Activated CD4-positive, alpha-beta T cell treated with anti-CD3 and anti-CD28 coated beads, Interleukin-2, amount 10 ng/mL, durations not matched to agents 24 days and 14 days (primary cell): ENCODE measurements at regions not wholly inside any gene's neighbourhood (a gene's known extent, or its start where the extent isn't known, plus 50 kb on each side); places are given as distances from the start of the nearest gene placed in this dataset.
"Not testable (repeated sequence)": the region's sequence is repeated elsewhere in the genome, so short reads cannot be mapped to it uniquely, and the experiment has no call there.

ENCODE experiments used
- DNase-seq: peaks from one replicate; pipeline ENCODE4 v3.0.0; 2022
- H3K27ac Mint-ChIP-seq: one replicate; pipeline ENCODE4 v1.8.0; 2022; ENCODE audit warnings: mild to moderate bottlenecking, mixed read lengths
- H3K27me3 Mint-ChIP-seq: one replicate; pipeline ENCODE4 v1.8.0; 2022; ENCODE audit warnings: mixed read lengths
- H3K36me3 Mint-ChIP-seq: one replicate; pipeline ENCODE4 v1.8.0; 2022; ENCODE audit warnings: low read depth, mild to moderate bottlenecking, mixed read lengths
- H3K4me1 Mint-ChIP-seq: one replicate; pipeline ENCODE4 v1.8.0; 2021; ENCODE audit warnings: mixed read lengths
- H3K4me3 Mint-ChIP-seq: one replicate; pipeline ENCODE4 v1.8.0; 2022; ENCODE audit warnings: mild to moderate bottlenecking, moderate library complexity, mixed read lengths
- H3K9me3 Mint-ChIP-seq: one replicate; pipeline ENCODE4 v1.8.0; 2021; ENCODE audit warnings: mixed read lengths
- intact Hi-C: fragments of 100-400 bp; cut with micrococcal nuclease; formaldehyde crosslinking; loops from one replicate; pipeline ENCODE4 v1.15.1; 2023

DNA sequence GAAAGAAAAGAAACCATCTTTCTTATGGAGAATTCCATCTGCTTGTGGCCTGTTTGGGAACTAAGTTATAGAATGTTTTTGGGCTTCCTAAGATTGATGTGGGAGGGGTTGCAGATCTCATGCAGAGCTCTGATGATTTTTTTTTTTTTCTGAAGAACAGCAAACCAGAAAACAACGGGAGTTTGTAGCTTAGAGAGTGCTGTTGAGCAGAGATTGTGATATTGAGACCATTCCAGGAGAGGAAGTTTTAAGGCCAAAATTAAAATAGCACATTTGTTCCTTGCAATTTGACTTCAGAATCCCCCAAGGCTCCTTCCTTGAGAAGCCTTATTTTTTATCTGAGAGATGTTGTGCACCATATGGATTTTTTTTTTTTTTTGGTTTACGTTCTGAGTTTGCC, 159.5 kb upstream of the NRP1 start:
- Mint-ChIP-seq H3K27ac (no peak overlapping the region), H3K9me3 (peaks cover 3% of the 10 kb centered on the region), H3K36me3 (no peaks in the 10 kb centered on the region), H3K27me3 (peaks cover 11% of the 10 kb centered on the region), H3K4me1 (no peaks in the 10 kb centered on the region), H3K4me3 (no peak overlapping the region)
- intact Hi-C loops = no loop called here
- no peak for DNase-seq

DNA sequence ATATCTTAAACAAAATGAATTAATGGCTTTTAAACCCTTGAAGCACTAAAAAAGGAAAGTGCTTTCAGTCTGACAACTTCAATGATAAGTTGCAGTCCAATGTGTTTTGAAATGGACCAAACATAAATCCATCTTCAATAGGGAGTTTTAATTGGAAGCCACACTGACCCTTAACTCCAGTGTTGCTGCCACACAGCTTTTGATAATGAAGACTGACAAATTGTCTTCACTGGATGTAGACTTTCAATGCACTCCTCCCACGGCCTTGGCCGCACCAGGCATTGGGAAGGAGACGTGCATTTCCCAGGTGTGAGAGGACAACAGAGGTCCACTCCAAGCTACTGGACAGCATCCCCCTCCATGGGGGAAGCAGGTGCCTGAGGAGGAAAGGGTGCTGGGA, 159.0 kb upstream of the NRP1 start:
- Mint-ChIP-seq H3K4me3 (no peak overlapping the region), H3K4me1 (no peaks in the 10 kb centered on the region), H3K36me3 (no peaks in the 10 kb centered on the region), H3K9me3 (peaks cover 3% of the 10 kb centered on the region), H3K27ac (no peak overlapping the region), H3K27me3 (peaks cover 10% of the 10 kb centered on the region)
- intact Hi-C loops = no loop called here
- no peak for DNase-seq

DNA sequence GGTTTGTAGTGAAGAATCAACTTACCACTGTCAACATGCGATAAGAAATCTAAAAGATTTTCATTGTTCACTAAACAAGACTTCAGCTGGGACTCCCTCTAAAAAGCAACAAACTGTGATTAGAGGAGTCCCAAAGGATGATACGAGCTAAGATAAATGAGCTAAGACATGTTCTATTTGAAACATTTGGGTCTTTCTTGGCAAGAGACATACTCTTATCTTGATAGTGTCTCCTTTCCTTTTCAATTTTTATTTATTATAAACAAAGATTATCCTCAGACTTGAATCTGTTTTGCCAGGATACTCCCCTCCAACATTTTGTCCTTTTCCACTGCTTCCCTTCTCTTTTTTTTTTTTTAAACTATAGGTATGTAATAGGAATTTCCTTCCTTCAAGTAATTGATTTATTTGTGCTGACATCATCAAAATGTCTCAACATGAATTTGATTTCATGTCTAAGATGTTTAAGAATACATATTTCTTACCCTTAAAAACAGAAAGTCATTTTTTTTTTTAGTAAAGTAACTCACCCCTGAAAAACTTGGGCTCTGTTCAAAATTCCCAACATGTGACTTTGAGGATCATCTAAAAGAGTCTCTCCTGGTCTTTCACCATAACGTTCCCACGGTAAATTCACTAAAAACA, 158.4 kb upstream of the NRP1 start:
- intact Hi-C loops = no loop called here
- no peak overlapping the region for H3K4me3 Mint-ChIP-seq
- DNase-seq = no peak
- peaks cover 3% of the 10 kb centered on the region for H3K9me3 Mint-ChIP-seq
- no peaks in the 10 kb centered on the region for H3K4me1 Mint-ChIP-seq
- no peak overlapping the region for H3K27ac Mint-ChIP-seq
- peaks cover 7% of the 10 kb centered on the region for H3K27me3 Mint-ChIP-seq
- H3K36me3 Mint-ChIP-seq = no peaks in the 10 kb centered on the region

DNA sequence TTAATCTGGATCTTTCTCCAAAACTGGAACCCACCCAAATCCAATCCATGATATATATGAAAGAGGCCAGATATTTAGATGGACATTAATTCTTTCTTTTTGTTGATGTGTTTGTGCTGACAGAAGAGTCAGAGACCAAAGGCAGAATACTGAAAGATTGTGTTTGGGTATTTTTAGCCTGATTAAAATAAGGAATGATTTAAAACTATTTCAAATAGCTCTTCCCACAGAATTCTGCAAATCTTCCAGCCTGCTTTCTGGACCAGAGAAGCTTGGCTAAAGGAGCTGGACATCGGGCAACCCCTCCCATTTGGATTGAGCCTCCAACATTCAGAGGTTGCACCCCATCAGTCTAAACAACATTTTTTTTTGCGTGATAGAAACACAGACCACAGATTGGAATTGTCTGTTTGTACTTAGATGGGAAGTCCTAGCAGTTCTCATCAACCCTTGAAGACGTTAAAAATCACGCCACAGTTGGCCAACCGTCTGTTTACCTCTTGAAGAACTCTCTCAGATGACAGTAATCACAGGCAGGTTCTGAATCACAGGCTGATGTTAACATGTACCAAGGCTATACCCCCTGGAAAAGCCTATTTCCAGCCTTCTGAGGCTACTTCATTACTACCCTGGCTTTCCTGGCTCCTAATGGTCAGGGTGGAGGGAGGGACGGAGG, 155.2 kb upstream of the NRP1 start:
- Mint-ChIP-seq H3K4me1 (peaks cover 5% of the 10 kb centered on the region), H3K4me3 (no peak overlapping the region), H3K27me3 (peaks cover 6% of the 10 kb centered on the region), H3K27ac (no peak overlapping the region), H3K9me3 (no peaks in the 10 kb centered on the region), H3K36me3 (no peaks in the 10 kb centered on the region)
- intact Hi-C loops = loop anchor here (10.0 kb wide), 1 partner anchor 155 kb away; the partner anchor contains the start of gene NRP1
- no peak for DNase-seq

DNA sequence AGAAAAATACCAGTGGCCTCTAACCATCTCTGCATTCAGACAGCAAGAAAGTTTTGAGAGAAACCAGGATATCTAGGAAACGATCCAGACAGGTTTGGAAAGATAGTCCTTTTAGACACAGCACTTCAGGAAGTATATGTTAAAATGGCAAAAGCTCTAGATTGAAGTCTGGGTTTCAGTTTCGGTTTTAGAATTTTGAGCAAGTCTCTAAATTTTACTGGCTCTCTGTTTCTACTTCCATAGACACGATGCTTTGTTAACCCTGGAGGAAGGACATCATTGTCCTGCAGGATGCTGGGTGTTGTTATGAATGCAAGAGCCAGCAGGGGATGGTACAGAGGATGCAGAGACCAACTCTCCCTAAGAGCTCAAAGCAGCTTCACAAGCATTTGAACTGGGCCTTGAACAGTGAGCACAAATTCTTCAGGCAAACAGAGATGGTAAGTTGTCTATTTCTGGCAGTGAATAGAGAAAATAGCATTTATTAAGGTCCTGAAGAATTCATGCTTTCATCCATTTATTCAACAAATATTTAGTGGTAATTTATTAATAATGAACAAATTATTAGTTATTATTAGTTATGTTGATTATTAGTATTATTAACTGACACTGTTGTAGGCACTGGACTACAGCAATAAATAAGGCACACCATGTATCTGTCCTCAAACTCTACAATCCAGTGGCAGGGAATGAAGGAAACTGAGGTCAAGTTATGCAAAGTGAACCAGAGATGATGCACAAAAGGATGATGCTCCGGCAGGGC, 152.7 kb upstream of the NRP1 start:
- intact Hi-C loops = loop anchor here (10.0 kb wide), 1 partner anchor 152 kb away; the partner anchor contains the start of gene NRP1
- peak overlapping the region; percentile 50 for H3K4me3 Mint-ChIP-seq

DNA sequence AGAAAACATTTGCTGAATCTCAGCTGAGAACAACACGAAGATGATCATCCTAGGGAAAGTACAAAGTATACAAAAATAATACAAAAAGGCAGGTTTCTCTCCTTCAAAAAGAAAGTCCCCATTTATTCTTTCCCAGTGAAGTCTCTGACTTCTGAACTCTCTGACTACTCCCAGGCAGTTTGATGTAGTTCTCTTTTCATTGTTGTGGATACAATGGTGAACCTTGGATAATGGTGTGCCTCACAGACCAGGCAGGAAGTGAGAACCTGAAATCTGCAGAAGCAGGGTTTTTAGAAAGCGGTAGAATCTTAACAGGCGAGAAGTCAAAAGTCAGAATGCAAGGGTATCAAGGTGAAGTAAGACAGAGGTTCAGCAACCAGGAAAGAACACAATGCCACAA, 150.8 kb upstream of the NRP1 start:
- DNase-seq = no peak
- Mint-ChIP-seq H3K9me3 (no peaks in the 10 kb centered on the region), H3K36me3 (no peaks in the 10 kb centered on the region), H3K27ac (no peak overlapping the region), H3K27me3 (peaks cover 5% of the 10 kb centered on the region), H3K4me3 (no peak overlapping the region), H3K4me1 (peaks cover 5% of the 10 kb centered on the region)
- intact Hi-C loops = loop anchor here (10.0 kb wide), 1 partner anchor 150 kb away; the partner anchor contains the start of gene NRP1

More for the DNA sequence above, 152.7 kb upstream of the NRP1 start:
- DNase-seq = peak; percentile 61
- Mint-ChIP-seq H3K27me3 (peaks cover 5% of the 10 kb centered on the region), H3K9me3 (no peaks in the 10 kb centered on the region), H3K36me3 (no peaks in the 10 kb centered on the region), H3K27ac (no peak overlapping the region), H3K4me1 (peaks cover 5% of the 10 kb centered on the region)

DNA sequence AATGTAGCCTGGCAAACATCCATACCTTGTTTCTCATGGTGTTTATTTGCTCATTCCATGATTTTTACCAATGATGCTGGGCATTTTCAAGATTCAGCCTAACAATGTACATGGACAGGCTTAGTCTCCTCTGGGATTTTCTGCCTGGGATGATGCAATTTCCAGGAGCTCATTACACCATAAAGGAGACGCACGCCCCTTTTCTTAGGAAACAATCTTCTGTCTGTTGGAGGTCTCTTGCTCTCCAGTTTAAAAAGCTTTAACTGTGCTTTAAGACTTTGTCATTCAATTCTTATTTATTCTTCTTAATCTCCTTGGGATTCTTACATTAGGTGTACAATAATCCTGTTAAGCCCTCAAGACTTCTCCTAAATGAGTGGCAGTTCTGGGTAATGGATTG, 150.3 kb upstream of the NRP1 start:
- H3K27me3 Mint-ChIP-seq = peaks cover 5% of the 10 kb centered on the region
- no peak overlapping the region for H3K4me3 Mint-ChIP-seq
- no peaks in the 10 kb centered on the region for H3K36me3 Mint-ChIP-seq
- peaks cover 5% of the 10 kb centered on the region for H3K4me1 Mint-ChIP-seq
- H3K9me3 Mint-ChIP-seq = no peaks in the 10 kb centered on the region
- H3K27ac Mint-ChIP-seq = no peak overlapping the region
- intact Hi-C loops = loop anchor here (10.0 kb wide), 1 partner anchor 150 kb away; the partner anchor contains the start of gene NRP1
- no peak for DNase-seq

DNA sequence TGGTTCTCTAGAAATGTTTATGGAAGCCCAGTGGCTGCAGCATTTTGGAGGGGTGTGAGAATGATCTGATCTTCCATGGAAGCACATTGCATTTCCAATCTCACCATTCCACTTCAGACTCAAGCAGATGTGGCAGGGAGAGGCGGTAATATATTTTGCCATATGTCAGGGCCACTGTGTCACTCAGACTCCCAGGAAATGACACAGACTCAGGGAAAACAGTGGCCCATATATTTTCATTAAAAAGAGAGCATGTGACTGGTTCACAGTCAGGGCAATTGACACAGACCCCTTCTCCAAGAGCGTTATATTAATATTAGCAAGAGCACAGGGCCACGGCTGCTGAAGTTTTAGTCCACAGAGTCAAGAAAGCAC, 149.3 kb upstream of the NRP1 start:
- Mint-ChIP-seq H3K27ac (no peak overlapping the region), H3K27me3 (peaks cover 5% of the 10 kb centered on the region), H3K4me1 (peaks cover 5% of the 10 kb centered on the region), H3K9me3 (no peaks in the 10 kb centered on the region), H3K36me3 (no peaks in the 10 kb centered on the region), H3K4me3 (no peak overlapping the region)
- intact Hi-C loops = loop anchor here (10.0 kb wide), 1 partner anchor 149 kb away; the partner anchor contains the start of gene NRP1
- DNase-seq = no peak

DNA sequence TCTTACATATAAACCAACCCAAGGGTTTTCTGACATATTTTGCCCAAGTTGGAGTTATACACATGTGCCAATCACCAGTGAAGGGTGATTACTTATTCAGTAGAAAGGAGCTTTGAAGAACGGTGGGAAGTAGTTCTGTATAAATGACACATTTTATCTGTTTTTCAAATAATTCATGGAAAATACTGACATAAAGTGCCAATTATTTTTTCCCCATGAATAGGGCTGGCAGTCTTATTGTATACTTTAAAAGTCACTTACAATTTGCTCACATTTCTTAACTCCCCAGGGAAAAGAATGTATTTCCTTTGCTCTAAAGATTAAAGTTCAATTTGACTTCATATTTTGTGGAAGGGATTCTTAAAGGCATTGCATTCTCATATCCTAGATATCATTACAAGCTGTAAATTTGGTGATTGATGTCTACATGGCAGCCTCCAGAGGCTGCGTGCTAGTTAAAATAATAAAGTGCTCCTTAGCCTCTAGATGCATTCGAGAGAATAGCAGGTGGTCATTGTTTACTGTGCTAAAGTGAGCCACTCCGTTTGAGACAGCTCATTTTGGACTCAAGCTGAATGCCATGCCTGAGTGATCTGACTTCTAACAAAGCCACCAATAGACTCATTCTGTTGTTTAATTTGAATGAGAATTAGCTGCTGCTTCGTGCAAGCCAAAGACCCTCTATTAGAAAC, 148.8 kb upstream of the NRP1 start:
- no peak for DNase-seq
- intact Hi-C loops = loop anchor here (10.0 kb wide), 1 partner anchor 148 kb away; the partner anchor contains the start of gene NRP1
- peaks cover 5% of the 10 kb centered on the region for H3K27me3 Mint-ChIP-seq
- no peaks in the 10 kb centered on the region for H3K36me3 Mint-ChIP-seq
- peaks cover 5% of the 10 kb centered on the region for H3K4me1 Mint-ChIP-seq
- no peak overlapping the region for H3K27ac Mint-ChIP-seq
- H3K4me3 Mint-ChIP-seq = no peak overlapping the region
- no peaks in the 10 kb centered on the region for H3K9me3 Mint-ChIP-seq

DNA sequence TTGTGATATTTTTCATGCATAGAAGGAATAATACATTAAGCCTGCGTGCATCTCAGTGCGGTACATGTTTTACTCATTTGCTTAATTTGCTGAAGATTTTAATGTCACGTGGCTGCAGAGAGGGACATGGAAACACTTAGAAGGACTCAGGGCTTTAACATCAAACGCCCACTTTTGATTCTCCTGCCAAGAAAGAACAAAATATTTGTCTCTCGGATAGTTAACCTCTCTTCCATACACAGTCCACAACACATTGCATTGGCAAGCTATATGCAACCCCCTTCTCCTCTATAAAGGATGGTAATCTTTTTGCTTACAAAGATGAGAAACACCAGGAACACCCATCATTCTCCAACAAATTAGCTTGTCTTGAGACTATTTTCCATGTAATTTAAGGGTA, 148.0 kb upstream of the NRP1 start:
- Mint-ChIP-seq H3K9me3 (no peaks in the 10 kb centered on the region), H3K27ac (no peak overlapping the region), H3K4me3 (no peak overlapping the region), H3K36me3 (no peaks in the 10 kb centered on the region), H3K4me1 (peaks cover 5% of the 10 kb centered on the region), H3K27me3 (peaks cover 5% of the 10 kb centered on the region)
- DNase-seq = no peak
- intact Hi-C loops = loop anchor here (10.0 kb wide), 1 partner anchor 148 kb away; the partner anchor contains the start of gene NRP1

DNA sequence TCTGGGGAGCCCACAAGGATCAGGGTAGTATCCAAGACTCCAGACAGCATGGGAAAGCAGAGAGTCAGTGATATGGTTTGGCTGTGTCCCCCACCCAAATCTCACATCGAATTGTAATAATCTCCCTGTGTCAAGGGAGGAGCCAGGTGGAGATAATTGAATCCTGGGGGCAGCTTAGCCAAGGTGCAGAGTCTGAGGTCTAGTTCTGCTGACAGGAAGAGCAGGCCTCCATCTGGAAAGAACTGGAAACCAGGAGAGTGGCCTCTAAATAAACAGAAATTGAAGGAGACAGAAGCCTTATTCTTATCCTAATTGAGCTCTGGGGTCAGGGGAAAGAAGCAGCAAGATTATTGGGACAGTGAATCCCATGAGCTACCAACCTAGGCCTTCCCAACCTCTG, 146.7 kb upstream of the NRP1 start:
- Mint-ChIP-seq H3K36me3 (no peaks in the 10 kb centered on the region), H3K4me1 (no peaks in the 10 kb centered on the region), H3K4me3 (no peak overlapping the region), H3K9me3 (no peaks in the 10 kb centered on the region), H3K27ac (no peak overlapping the region), H3K27me3 (peaks cover 6% of the 10 kb centered on the region)
- intact Hi-C loops = loop anchor here (10.0 kb wide), 1 partner anchor 146 kb away; the partner anchor contains the start of gene NRP1
- DNase-seq = no peak

DNA sequence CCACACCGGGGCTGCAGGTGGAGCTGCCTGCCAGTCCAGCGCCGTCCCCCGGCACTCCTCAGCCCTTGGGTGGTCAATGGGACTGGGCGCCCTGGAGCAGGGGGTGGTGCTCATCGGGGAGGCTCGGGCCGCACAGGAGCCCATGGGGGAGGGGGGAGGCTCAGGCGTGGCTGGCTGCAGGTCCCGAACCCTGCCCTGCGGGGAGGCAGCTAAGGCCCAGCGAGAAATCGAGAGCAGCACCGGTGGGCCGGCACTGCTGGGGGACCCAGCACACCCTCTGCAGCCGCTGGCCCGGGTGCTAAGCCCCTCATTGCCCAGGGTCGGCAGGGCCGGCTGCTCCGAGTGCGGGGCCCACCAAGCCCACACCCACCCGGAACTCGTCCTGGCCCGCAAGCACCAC, 145.9 kb upstream of the NRP1 start:
- not testable (repeated sequence) for H3K27me3 Mint-ChIP-seq, H3K36me3 Mint-ChIP-seq, H3K9me3 Mint-ChIP-seq, H3K4me3 Mint-ChIP-seq, DNase-seq, H3K4me1 Mint-ChIP-seq, H3K27ac Mint-ChIP-seq
- intact Hi-C loops = loop anchor here (10.0 kb wide), 1 partner anchor 146 kb away; the partner anchor contains the start of gene NRP1

DNA sequence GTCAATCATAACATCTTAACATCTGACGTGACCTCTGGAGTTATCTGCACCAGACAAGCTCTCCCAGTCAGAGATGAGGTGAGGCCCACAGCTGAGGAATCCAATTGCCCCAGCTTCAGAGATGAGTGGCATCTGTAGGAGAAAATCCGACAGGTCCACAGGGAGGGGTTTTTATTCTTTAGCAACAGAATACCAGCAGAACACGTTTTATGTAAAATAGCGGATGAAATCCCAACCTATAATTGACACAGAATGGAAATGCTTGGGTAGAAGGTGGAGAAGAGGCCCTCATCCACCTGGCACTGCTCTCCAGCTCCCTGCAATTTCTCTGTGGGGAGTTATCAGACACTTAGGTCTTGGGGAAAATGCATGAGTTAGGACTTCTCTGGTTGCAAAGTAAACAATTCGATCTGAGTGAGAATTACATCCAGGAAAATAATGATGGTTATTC, 144.2 kb upstream of the NRP1 start:
- no peaks in the 10 kb centered on the region for H3K4me1 Mint-ChIP-seq
- H3K4me3 Mint-ChIP-seq = no peak overlapping the region
- intact Hi-C loops = no loop called here
- DNase-seq = no peak
- no peaks in the 10 kb centered on the region for H3K36me3 Mint-ChIP-seq
- peaks cover 5% of the 10 kb centered on the region for H3K27me3 Mint-ChIP-seq
- H3K9me3 Mint-ChIP-seq = no peaks in the 10 kb centered on the region
- no peak overlapping the region for H3K27ac Mint-ChIP-seq
